Liver (tissue), 8 donors: ENCODE measurements at regions not wholly inside any gene's neighbourhood (a gene's known extent, or its start where the extent isn't known, plus 50 kb on each side); places are given as distances from the start of the nearest gene placed in this dataset.

ENCODE experiments used
- DNase-seq: peaks from one replicate; pipeline ENCODE4 v3.0.0-alpha.2; 2017; ENCODE audit warnings: low spot score
- H3K27ac ChIP-seq, 2 donors: one replicate each; pipeline ENCODE4 v1.7.0; 2013; ENCODE audit warnings: inconsistent platforms in 2 of 2, low read length in 2 of 2, control low read depth in 1 of 2, low read depth in 1 of 2, mild to moderate bottlenecking in 1 of 2
- H3K27me3 ChIP-seq, 4 donors: one replicate each; pipeline versions ENCODE4 v1.6.1 to v1.7.0; 2013; ENCODE audit warnings: low read length in 3 of 4, inconsistent platforms in 1 of 4, mild to moderate bottlenecking in 1 of 4, moderate library complexity in 1 of 4; ENCODE audit not compliant: control insufficient read depth in 4 of 4, insufficient read depth in 4 of 4
- H3K36me3 ChIP-seq, 4 donors: one replicate each; pipeline versions ENCODE4 v1.6.1 to v1.7.0; 2013; ENCODE audit warnings: low read length in 3 of 4, mild to moderate bottlenecking in 3 of 4, low read depth in 1 of 4, moderate library complexity in 1 of 4; ENCODE audit not compliant: control insufficient read depth in 4 of 4, insufficient read depth in 3 of 4
- H3K4me1 ChIP-seq, 4 donors: one replicate each; pipeline versions ENCODE4 v1.6.1 to v1.7.0; 2013; ENCODE audit warnings: low read length in 3 of 4, mild to moderate bottlenecking in 3 of 4, moderate library complexity in 1 of 4; ENCODE audit not compliant: control insufficient read depth in 4 of 4, insufficient read depth in 4 of 4
- H3K4me3 ChIP-seq, 3 donors: one replicate each; pipeline versions ENCODE4 v1.6.1 to v1.7.0; 2013; ENCODE audit warnings: low read length in 3 of 3, control low read depth in 1 of 3, low read depth in 1 of 3, mild to moderate bottlenecking in 1 of 3
- H3K9ac ChIP-seq, 2 donors: one replicate each; pipeline ENCODE4 v1.7.0; 2013; ENCODE audit warnings: low read length in 2 of 2, mild to moderate bottlenecking in 2 of 2, moderate library complexity in 2 of 2, control low read depth in 1 of 2, low read depth in 1 of 2
- H3K9me3 ChIP-seq, 4 donors: one replicate each; pipeline versions ENCODE4 v1.6.1 to v1.7.0; 2013; ENCODE audit warnings: low read length in 3 of 4; ENCODE audit not compliant: control insufficient read depth in 4 of 4
- EGR1 ChIP-seq, 2 donors: IDR thresholded peaks; 2 replicates each; pipeline ENCODE4 v1.6.1; 2016 to 2018; ENCODE audit warnings: antibody characterized with exemption in 2 of 2, low read depth in 2 of 2
- FOXA1 ChIP-seq: IDR thresholded peaks from 2 replicates; pipeline ENCODE4 v1.6.1; 2016; ENCODE audit warnings: antibody characterized with exemption
- FOXA2 ChIP-seq: IDR thresholded peaks from 2 replicates; pipeline ENCODE4 v1.6.1; 2016; ENCODE audit warnings: antibody characterized with exemption
- GABPA ChIP-seq, 2 donors: IDR thresholded peaks in 1 of 2; conservative IDR thresholded peaks in 1 of 2; 2 replicates each; pipeline ENCODE4 v1.6.1; 2016; ENCODE audit warnings: antibody characterized with exemption in 2 of 2, mild to moderate bottlenecking in 1 of 2, moderate library complexity in 1 of 2
- HNF4A ChIP-seq, 2 donors: conservative IDR thresholded peaks; 2 replicates each; pipeline ENCODE4 v1.6.1; 2016; ENCODE audit warnings: antibody characterized with exemption in 2 of 2, mild to moderate bottlenecking in 2 of 2
- HNF4G ChIP-seq: IDR thresholded peaks from 2 replicates; pipeline ENCODE4 v1.6.1; 2016; ENCODE audit warnings: antibody characterized with exemption
- JUND ChIP-seq, 2 donors: IDR thresholded peaks; 2 replicates each; pipeline ENCODE4 v1.6.1; 2016; ENCODE audit warnings: antibody characterized with exemption in 2 of 2
- NR2F2 ChIP-seq: IDR thresholded peaks from 2 replicates; pipeline ENCODE4 v1.6.1; 2016; ENCODE audit warnings: antibody characterized with exemption
- RAD21 ChIP-seq, 2 donors: IDR thresholded peaks; 2 replicates each; pipeline ENCODE4 v1.6.1; 2016; ENCODE audit warnings: antibody characterized with exemption in 2 of 2, mild to moderate bottlenecking in 2 of 2
- RXRA ChIP-seq, 2 donors: IDR thresholded peaks; 2 replicates each; pipeline ENCODE4 v1.6.1; 2017 to 2018; ENCODE audit warnings: antibody characterized with exemption in 2 of 2, mild to moderate bottlenecking in 1 of 2
- SP1 ChIP-seq: IDR thresholded peaks from 2 replicates; pipeline ENCODE4 v1.6.1; 2018; ENCODE audit warnings: antibody characterized with exemption, mild to moderate bottlenecking
- TAF1 ChIP-seq: conservative IDR thresholded peaks from 2 replicates; pipeline ENCODE4 v1.6.1; 2016; ENCODE audit warnings: antibody characterized with exemption, mild to moderate bottlenecking
- WGBS: extraction: QIAGEN DNeasy Blood & Tissue Kit; methylation state at CpG from one replicate; pipeline ENCODE4 v1.1.7; 2013; 5-methylcytosine and 5-hydroxymethylcytosine counted together
- TF ChIP-seq, protein P1 (sequence below): fragments of 150-350 bp; IDR thresholded peaks from 2 replicates; pipeline ENCODE4 v1.5.1; 2017; ENCODE audit warnings: improper control_type of control experiment, low read depth, low read length; ENCODE audit not compliant: missing input control
- TF ChIP-seq, protein P2 (sequence below): IDR thresholded peaks from 2 replicates; pipeline ENCODE4 v1.6.1; 2016; ENCODE audit warnings: antibody characterized with exemption
- TF ChIP-seq, protein P3 (sequence below): IDR thresholded peaks from 2 replicates; pipeline ENCODE4 v1.6.1; 2016; ENCODE audit warnings: antibody characterized with exemption, mild to moderate bottlenecking
- TF ChIP-seq, protein P4 (sequence below): IDR thresholded peaks from 2 replicates; pipeline ENCODE4 v1.6.1; 2016; ENCODE audit warnings: antibody characterized with exemption
- TF ChIP-seq, protein P5 (sequence below): IDR thresholded peaks from 2 replicates; pipeline ENCODE4 v1.6.1; 2016; ENCODE audit warnings: antibody characterized with exemption
- donor health status: healthy.
- donor health status: healthy.
- donor health status: healthy.
- donor health status: healthy.
- donor health status: healthy.

DNA sequence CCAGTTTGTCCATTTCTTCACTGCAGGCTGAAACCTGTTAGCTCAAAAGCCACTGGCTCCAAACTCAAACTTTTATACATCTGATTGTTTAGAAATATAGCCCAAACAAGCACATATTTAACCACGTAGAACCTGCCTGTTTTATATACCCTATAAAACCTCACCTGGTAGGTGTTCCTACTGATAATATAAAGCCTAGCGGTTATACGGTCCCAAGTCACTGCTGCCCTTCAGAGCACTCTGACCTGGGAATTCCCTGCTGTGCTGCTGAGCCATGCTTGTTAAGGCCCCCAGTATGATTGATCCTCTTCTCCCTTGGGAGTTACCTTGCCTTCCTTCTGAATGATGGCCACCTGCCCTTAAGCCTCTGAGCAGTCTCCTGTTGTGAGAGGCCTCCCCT lies 432.8 kb upstream of the LCORL start:
- DNase-seq, result no peak
- no peak overlapping the region for H3K4me3 ChIP-seq
- H3K27me3 ChIP-seq, result no peaks in the 10 kb centered on the region
- no peak overlapping the region for H3K27ac ChIP-seq
- no peak overlapping the region for H3K9ac ChIP-seq
- H3K36me3 ChIP-seq, result no peaks in the 10 kb centered on the region
- H3K4me1 ChIP-seq, result no peaks in the 10 kb centered on the region
- no peak for TF ChIP-seq GABPA (IDR thresholded peaks at IDR 0.05 in 1 of 2, conservative IDR thresholded peaks at IDR 0.05 in 1 of 2)
- TF ChIP-seq JUND (IDR thresholded peaks at IDR 0.05), result no peak
- no peak for TF ChIP-seq RAD21 (IDR thresholded peaks at IDR 0.05)
- no peak for TF ChIP-seq RXRA (IDR thresholded peaks at IDR 0.05)
- TF ChIP-seq, protein P1, sequence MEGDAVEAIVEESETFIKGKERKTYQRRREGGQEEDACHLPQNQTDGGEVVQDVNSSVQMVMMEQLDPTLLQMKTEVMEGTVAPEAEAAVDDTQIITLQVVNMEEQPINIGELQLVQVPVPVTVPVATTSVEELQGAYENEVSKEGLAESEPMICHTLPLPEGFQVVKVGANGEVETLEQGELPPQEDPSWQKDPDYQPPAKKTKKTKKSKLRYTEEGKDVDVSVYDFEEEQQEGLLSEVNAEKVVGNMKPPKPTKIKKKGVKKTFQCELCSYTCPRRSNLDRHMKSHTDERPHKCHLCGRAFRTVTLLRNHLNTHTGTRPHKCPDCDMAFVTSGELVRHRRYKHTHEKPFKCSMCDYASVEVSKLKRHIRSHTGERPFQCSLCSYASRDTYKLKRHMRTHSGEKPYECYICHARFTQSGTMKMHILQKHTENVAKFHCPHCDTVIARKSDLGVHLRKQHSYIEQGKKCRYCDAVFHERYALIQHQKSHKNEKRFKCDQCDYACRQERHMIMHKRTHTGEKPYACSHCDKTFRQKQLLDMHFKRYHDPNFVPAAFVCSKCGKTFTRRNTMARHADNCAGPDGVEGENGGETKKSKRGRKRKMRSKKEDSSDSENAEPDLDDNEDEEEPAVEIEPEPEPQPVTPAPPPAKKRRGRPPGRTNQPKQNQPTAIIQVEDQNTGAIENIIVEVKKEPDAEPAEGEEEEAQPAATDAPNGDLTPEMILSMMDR, result no peak
- TF ChIP-seq HNF4G, result no peak
- TF ChIP-seq, protein P2, sequence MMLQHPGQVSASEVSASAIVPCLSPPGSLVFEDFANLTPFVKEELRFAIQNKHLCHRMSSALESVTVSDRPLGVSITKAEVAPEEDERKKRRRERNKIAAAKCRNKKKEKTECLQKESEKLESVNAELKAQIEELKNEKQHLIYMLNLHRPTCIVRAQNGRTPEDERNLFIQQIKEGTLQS, result no peak
- TF ChIP-seq, protein P3, sequence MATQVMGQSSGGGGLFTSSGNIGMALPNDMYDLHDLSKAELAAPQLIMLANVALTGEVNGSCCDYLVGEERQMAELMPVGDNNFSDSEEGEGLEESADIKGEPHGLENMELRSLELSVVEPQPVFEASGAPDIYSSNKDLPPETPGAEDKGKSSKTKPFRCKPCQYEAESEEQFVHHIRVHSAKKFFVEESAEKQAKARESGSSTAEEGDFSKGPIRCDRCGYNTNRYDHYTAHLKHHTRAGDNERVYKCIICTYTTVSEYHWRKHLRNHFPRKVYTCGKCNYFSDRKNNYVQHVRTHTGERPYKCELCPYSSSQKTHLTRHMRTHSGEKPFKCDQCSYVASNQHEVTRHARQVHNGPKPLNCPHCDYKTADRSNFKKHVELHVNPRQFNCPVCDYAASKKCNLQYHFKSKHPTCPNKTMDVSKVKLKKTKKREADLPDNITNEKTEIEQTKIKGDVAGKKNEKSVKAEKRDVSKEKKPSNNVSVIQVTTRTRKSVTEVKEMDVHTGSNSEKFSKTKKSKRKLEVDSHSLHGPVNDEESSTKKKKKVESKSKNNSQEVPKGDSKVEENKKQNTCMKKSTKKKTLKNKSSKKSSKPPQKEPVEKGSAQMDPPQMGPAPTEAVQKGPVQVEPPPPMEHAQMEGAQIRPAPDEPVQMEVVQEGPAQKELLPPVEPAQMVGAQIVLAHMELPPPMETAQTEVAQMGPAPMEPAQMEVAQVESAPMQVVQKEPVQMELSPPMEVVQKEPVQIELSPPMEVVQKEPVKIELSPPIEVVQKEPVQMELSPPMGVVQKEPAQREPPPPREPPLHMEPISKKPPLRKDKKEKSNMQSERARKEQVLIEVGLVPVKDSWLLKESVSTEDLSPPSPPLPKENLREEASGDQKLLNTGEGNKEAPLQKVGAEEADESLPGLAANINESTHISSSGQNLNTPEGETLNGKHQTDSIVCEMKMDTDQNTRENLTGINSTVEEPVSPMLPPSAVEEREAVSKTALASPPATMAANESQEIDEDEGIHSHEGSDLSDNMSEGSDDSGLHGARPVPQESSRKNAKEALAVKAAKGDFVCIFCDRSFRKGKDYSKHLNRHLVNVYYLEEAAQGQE, result no peak
- no peak for TF ChIP-seq HNF4A (conservative IDR thresholded peaks at IDR 0.05)
- TF ChIP-seq, protein P4, sequence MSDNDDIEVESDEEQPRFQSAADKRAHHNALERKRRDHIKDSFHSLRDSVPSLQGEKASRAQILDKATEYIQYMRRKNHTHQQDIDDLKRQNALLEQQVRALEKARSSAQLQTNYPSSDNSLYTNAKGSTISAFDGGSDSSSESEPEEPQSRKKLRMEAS, result no peak
- TF ChIP-seq, protein P5, sequence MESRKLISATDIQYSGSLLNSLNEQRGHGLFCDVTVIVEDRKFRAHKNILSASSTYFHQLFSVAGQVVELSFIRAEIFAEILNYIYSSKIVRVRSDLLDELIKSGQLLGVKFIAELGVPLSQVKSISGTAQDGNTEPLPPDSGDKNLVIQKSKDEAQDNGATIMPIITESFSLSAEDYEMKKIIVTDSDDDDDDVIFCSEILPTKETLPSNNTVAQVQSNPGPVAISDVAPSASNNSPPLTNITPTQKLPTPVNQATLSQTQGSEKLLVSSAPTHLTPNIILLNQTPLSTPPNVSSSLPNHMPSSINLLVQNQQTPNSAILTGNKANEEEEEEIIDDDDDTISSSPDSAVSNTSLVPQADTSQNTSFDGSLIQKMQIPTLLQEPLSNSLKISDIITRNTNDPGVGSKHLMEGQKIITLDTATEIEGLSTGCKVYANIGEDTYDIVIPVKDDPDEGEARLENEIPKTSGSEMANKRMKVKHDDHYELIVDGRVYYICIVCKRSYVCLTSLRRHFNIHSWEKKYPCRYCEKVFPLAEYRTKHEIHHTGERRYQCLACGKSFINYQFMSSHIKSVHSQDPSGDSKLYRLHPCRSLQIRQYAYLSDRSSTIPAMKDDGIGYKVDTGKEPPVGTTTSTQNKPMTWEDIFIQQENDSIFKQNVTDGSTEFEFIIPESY, result no peak
- TF ChIP-seq TAF1, result no peak
- no peak for TF ChIP-seq NR2F2
- no peak for TF ChIP-seq FOXA1
- no peak for TF ChIP-seq FOXA2
- H3K9me3 ChIP-seq, result no peaks in the 10 kb centered on the region
- 74% methylated on average over 3 of the region's 3 CpGs for WGBS

DNA sequence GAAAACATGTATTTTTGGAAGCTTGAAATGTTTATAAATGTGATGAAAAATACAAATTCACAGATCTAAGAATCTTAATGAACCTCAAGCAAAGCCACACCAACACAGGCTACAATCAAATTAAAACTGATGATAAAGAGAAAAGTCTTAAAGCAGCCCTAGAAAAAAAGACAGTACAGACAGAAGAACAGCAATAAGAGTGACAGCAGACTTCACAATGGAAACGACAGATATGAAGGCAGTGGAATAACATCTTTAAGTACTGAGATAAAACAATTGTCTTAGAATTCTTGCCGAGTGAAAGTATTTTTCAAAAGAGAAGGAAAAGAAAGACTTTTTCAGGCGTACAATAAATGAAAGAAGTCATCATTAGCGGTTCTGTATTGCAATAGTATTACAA lies 423.6 kb upstream of the LCORL start:
- TF ChIP-seq, protein P2, result no peak
- TF ChIP-seq JUND (IDR thresholded peaks at IDR 0.05) (no peak), FOXA2 (no peak), TAF1 (no peak), RAD21 (IDR thresholded peaks at IDR 0.05) (no peak), SP1 (no peak), GABPA (IDR thresholded peaks at IDR 0.05 in 1 of 2, conservative IDR thresholded peaks at IDR 0.05 in 1 of 2) (no peak), HNF4A (conservative IDR thresholded peaks at IDR 0.05) (no peak), EGR1 (IDR thresholded peaks at IDR 0.05; ENCODE audit: low read depth in 2 of 2) (no peak), HNF4G (no peak), NR2F2 (no peak)
- TF ChIP-seq, protein P4, result no peak
- TF ChIP-seq, protein P1, result no peak
- DNase-seq, result no peak
- no peak overlapping the region for H3K4me3 ChIP-seq
- no peaks in the 10 kb centered on the region for H3K36me3 ChIP-seq
- no peaks in the 10 kb centered on the region for H3K27me3 ChIP-seq
- no peak overlapping the region for H3K27ac ChIP-seq
- 76% methylated on average over 4 of the region's 4 CpGs for WGBS
- H3K9me3 ChIP-seq, result no peaks in the 10 kb centered on the region
- no peak overlapping the region for H3K9ac ChIP-seq
- no peaks in the 10 kb centered on the region for H3K4me1 ChIP-seq
